ENCODE measurements at regions not wholly inside any gene's neighbourhood (a gene's known extent, or its start where the extent isn't known, plus 50 kb on each side); places are given as distances from the start of the nearest gene placed in this dataset.

- TF ChIP-seq, protein P1, sequence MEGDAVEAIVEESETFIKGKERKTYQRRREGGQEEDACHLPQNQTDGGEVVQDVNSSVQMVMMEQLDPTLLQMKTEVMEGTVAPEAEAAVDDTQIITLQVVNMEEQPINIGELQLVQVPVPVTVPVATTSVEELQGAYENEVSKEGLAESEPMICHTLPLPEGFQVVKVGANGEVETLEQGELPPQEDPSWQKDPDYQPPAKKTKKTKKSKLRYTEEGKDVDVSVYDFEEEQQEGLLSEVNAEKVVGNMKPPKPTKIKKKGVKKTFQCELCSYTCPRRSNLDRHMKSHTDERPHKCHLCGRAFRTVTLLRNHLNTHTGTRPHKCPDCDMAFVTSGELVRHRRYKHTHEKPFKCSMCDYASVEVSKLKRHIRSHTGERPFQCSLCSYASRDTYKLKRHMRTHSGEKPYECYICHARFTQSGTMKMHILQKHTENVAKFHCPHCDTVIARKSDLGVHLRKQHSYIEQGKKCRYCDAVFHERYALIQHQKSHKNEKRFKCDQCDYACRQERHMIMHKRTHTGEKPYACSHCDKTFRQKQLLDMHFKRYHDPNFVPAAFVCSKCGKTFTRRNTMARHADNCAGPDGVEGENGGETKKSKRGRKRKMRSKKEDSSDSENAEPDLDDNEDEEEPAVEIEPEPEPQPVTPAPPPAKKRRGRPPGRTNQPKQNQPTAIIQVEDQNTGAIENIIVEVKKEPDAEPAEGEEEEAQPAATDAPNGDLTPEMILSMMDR (conservative IDR thresholded peaks at IDR 0.05; ENCODE audit: low read depth, low read length) = no peak
- TF ChIP-seq BHLHE40 (IDR thresholded peaks at IDR 0.05; ENCODE audit: low read depth, low read length) (no peak), MXI1 (IDR thresholded peaks at IDR 0.05; ENCODE audit: borderline replicate concordance, low read depth, low read length) (no peak), RFX5 (IDR thresholded peaks at IDR 0.05; ENCODE audit: low read depth, low read length) (no peak), POLR2A (IDR thresholded peaks at IDR 0.05; ENCODE audit: low read depth, low read length) (no peak), RAD21 (IDR thresholded peaks at IDR 0.05; ENCODE audit: low read length) (no peak), CHD1 (IDR thresholded peaks at IDR 0.05; ENCODE audit: low read depth, low read length) (no peak), SMC3 (IDR thresholded peaks at IDR 0.05; ENCODE audit: low read depth, low read length) (no peak), MAZ (IDR thresholded peaks at IDR 0.05; ENCODE audit: borderline replicate concordance, low read depth, low read length) (no peak), MAFK (IDR thresholded peaks at IDR 0.05; ENCODE audit: low read depth, low read length) (no peak)
These were observed 168.3 kb upstream of the NPY start for GRCh38 chr7:24115661-24116060.

All from IMR-90 (cell line).